Kidney (tissue), 13 donors: ENCODE measurements at regions not wholly inside any gene's neighbourhood (a gene's known extent, or its start where the extent isn't known, plus 50 kb on each side); places are given as distances from the start of the nearest gene placed in this dataset.

Experiments
- DNase-seq, 5 donors: peaks; one replicate each; pipeline ENCODE4 v3.0.0-alpha.2; 2013 to 2020
- FAIRE-seq: peaks from 2 replicates; lab custom pipeline; 2012; peaks lifted over from hg19 to GRCh38; lab: Jason Lieb, UNC
- H3K27ac ChIP-seq, 2 donors: one replicate each; pipeline ENCODE4 v1.7.0; 2013; ENCODE audit warnings: low read depth in 2 of 2, low read length in 2 of 2, inconsistent platforms in 1 of 2
- H3K27me3 ChIP-seq: one replicate; pipeline ENCODE4 v1.7.1; 2013; ENCODE audit warnings: low read length, inconsistent platforms; ENCODE audit not compliant: control insufficient read depth, insufficient read depth
- H3K36me3 ChIP-seq, 3 donors: one replicate each; pipeline versions ENCODE4 v1.7.0 to v1.7.1; 2013; ENCODE audit warnings: low read length in 3 of 3, control low read depth in 1 of 3, inconsistent platforms in 1 of 3; ENCODE audit not compliant: insufficient read depth in 3 of 3, control insufficient read depth in 2 of 3
- H3K4me1 ChIP-seq, 3 donors: one replicate each; pipeline versions ENCODE4 v1.7.0 to v1.7.1; 2013; ENCODE audit warnings: low read length in 3 of 3, inconsistent platforms in 1 of 3, low read depth in 1 of 3; ENCODE audit not compliant: control insufficient read depth in 2 of 3, insufficient read depth in 2 of 3
- H3K4me3 ChIP-seq, 3 donors: one replicate each; pipeline versions ENCODE4 v1.7.0 to v1.8.1; 2013; ENCODE audit warnings: low read length in 3 of 3, control low read depth in 1 of 3, inconsistent platforms in 1 of 3
- H3K9ac ChIP-seq, 3 donors: one replicate each; pipeline versions ENCODE4 v1.7.0 to v1.7.1; 2013; ENCODE audit warnings: low read length in 3 of 3, control low read depth in 1 of 3, inconsistent platforms in 1 of 3
- H3K9me3 ChIP-seq, 3 donors: one replicate each; pipeline versions ENCODE4 v1.7.0 to v1.7.1; 2013; ENCODE audit warnings: low read length in 3 of 3, control low read depth in 1 of 3, inconsistent platforms in 1 of 3; ENCODE audit not compliant: control insufficient read depth in 2 of 3, insufficient read depth in 1 of 3
- intact Hi-C: fragments of 100-400 bp; cut with DNase I; formaldehyde crosslinking; loops from one replicate; pipeline ENCODE4 v1.11.1; 2022
- TF ChIP-seq, protein P1 (sequence below): IDR thresholded peaks from 3 replicates; pipeline ENCODE4 v1.5.1; 2012; ENCODE audit warnings: mild to moderate bottlenecking, moderate library complexity, borderline replicate concordance; ENCODE audit not compliant: insufficient read depth; ENCODE audit errors: extremely low read depth
- donor health status: control.
- donor health status: control.
- donor health status: control.
- donor health status: control.
- donor health status: control.
- donor health status: DM: yes; HTN: yes; CAD: no.
- donor health status: Normal renal cell carcinoma (clear cell type).

- DNase-seq (no peak), FAIRE-seq (no peak)
- TF ChIP-seq, protein P1, sequence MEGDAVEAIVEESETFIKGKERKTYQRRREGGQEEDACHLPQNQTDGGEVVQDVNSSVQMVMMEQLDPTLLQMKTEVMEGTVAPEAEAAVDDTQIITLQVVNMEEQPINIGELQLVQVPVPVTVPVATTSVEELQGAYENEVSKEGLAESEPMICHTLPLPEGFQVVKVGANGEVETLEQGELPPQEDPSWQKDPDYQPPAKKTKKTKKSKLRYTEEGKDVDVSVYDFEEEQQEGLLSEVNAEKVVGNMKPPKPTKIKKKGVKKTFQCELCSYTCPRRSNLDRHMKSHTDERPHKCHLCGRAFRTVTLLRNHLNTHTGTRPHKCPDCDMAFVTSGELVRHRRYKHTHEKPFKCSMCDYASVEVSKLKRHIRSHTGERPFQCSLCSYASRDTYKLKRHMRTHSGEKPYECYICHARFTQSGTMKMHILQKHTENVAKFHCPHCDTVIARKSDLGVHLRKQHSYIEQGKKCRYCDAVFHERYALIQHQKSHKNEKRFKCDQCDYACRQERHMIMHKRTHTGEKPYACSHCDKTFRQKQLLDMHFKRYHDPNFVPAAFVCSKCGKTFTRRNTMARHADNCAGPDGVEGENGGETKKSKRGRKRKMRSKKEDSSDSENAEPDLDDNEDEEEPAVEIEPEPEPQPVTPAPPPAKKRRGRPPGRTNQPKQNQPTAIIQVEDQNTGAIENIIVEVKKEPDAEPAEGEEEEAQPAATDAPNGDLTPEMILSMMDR, result no peak
- Histone ChIP-seq H3K4me3 (no peak overlapping the region), H3K27me3 (no peaks in the 10 kb centered on the region), H3K27ac (no peak overlapping the region), H3K9me3 (no peaks in the 10 kb centered on the region), H3K36me3 (no peaks in the 10 kb centered on the region), H3K4me1 (no peaks in the 10 kb centered on the region), H3K9ac (no peak overlapping the region)
- intact Hi-C loops, result no loop called here
Observed at GRCh38 chr1:238624776-238625175, 734.1 kb upstream of the ZP4 start.

- FAIRE-seq, result no peak
- TF ChIP-seq, protein P1, result no peak
- intact Hi-C loops, result no loop called here
Observed at GRCh38 chr1:238621405-238621804, 730.7 kb upstream of the ZP4 start.

DNA sequence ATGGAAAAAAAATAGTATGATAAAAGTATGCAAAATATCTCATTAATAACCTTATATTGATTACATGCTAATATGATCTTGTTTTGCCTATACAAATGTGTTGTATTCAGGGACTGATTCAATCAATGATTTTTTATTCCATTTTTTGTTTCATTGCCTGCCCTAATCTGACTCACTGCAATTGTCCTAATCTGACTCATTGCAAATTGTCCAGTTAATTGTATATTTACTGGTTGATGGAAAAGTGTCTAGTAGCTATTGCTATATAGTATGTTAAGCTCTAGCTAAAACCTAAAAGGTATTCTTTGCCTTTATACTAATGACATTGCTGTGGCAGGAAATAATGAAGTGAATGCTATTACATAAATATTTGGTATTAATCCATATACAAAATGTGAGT is 728.9 kb upstream of the ZP4 start:
- H3K4me3 ChIP-seq, result no peak overlapping the region
- FAIRE-seq, result no peak

More at GRCh38 chr1:238621405-238621804, 730.7 kb upstream of the ZP4 start:
- Histone ChIP-seq H3K27ac (no peak overlapping the region), H3K9me3 (no peaks in the 10 kb centered on the region), H3K9ac (no peak overlapping the region), H3K36me3 (no peaks in the 10 kb centered on the region), H3K4me3 (no peak overlapping the region), H3K27me3 (no peaks in the 10 kb centered on the region), H3K4me1 (no peaks in the 10 kb centered on the region)
- no peak for DNase-seq

GRCh38 chr1:238611406-238611805 is 720.7 kb upstream of the ZP4 start:
- FAIRE-seq (no peak), DNase-seq (no peak)
- Histone ChIP-seq H3K27me3 (no peaks in the 10 kb centered on the region), H3K27ac (no peak overlapping the region), H3K9ac (no peak overlapping the region), H3K36me3 (no peaks in the 10 kb centered on the region), H3K4me3 (no peak overlapping the region), H3K4me1 (no peaks in the 10 kb centered on the region), H3K9me3 (no peaks in the 10 kb centered on the region)
- TF ChIP-seq, protein P1, result no peak
- intact Hi-C loops, result no loop called here

More for the DNA sequence above, 728.9 kb upstream of the ZP4 start:
- Histone ChIP-seq H3K36me3 (no peaks in the 10 kb centered on the region), H3K27me3 (no peaks in the 10 kb centered on the region), H3K4me1 (no peaks in the 10 kb centered on the region), H3K9me3 (no peaks in the 10 kb centered on the region), H3K27ac (no peak overlapping the region), H3K9ac (no peak overlapping the region)
- no peak for DNase-seq
- intact Hi-C loops, result no loop called here
- TF ChIP-seq, protein P1, result no peak
